AG04450 (cell line): ENCODE measurements at regions not wholly inside any gene's neighbourhood (a gene's known extent, or its start where the extent isn't known, plus 50 kb on each side); places are given as distances from the start of the nearest gene placed in this dataset.

Experiments
- CTCF ChIA-PET: fragments of 300-600, 350-600 bp; formaldehyde crosslinking; extraction: SDS; loops from one replicate; lab custom pipeline; 2022; ENCODE audit warnings: antibody characterized with exemption, inconsistent platforms; lab: Charles Lee
- POLR2A ChIA-PET: fragments of 350-600 bp; formaldehyde crosslinking; extraction: SDS; loops from one replicate; lab custom pipeline; 2021; ENCODE audit warnings: antibody characterized with exemption, inconsistent platforms; lab: Yijun Ruan, JAX
- DNase-seq: peaks from one replicate; pipeline ENCODE4 v3.0.0-alpha.2; 2011; ENCODE audit warnings: low read depth, low spot score
- H3K27ac ChIP-seq: one replicate; pipeline ENCODE4 v1.5.1; 2012; ENCODE audit warnings: low read depth, low read length, control low read depth
- H3K27me3 ChIP-seq: one replicate; pipeline ENCODE4 v1.6.0; 2012; ENCODE audit warnings: low read length; ENCODE audit not compliant: control insufficient read depth, insufficient read depth
- H3K4me3 ChIP-seq: 2 replicates; pipeline ENCODE4 v1.5.1; 2011; ENCODE audit warnings: mild to moderate bottlenecking, low read depth, low read length, control low read depth
- H3K9me3 ChIP-seq: 2 replicates; pipeline ENCODE4 v1.5.1; 2012; ENCODE audit warnings: low read length; ENCODE audit not compliant: control insufficient read depth, insufficient read depth
- TF ChIP-seq, protein P1 (sequence below): IDR thresholded peaks from 2 replicates; pipeline ENCODE4 v1.5.1; 2011; ENCODE audit warnings: low read depth, low read length, control low read depth, inconsistent platforms

GRCh38 chr10:120067427-120067826, 174.9 kb downstream of the SEC23IP start:
- TF ChIP-seq, protein P1, sequence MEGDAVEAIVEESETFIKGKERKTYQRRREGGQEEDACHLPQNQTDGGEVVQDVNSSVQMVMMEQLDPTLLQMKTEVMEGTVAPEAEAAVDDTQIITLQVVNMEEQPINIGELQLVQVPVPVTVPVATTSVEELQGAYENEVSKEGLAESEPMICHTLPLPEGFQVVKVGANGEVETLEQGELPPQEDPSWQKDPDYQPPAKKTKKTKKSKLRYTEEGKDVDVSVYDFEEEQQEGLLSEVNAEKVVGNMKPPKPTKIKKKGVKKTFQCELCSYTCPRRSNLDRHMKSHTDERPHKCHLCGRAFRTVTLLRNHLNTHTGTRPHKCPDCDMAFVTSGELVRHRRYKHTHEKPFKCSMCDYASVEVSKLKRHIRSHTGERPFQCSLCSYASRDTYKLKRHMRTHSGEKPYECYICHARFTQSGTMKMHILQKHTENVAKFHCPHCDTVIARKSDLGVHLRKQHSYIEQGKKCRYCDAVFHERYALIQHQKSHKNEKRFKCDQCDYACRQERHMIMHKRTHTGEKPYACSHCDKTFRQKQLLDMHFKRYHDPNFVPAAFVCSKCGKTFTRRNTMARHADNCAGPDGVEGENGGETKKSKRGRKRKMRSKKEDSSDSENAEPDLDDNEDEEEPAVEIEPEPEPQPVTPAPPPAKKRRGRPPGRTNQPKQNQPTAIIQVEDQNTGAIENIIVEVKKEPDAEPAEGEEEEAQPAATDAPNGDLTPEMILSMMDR = no peak
- CTCF ChIA-PET = no interaction called here
- POLR2A ChIA-PET = no interaction called here

GRCh38 chr10:120069700-120070099, 177.2 kb downstream of the SEC23IP start:
- Histone ChIP-seq H3K4me3 (no peak overlapping the region), H3K27me3 (no peaks in the 10 kb centered on the region), H3K27ac (no peak overlapping the region), H3K9me3 (no peaks in the 10 kb centered on the region; the same call in 1 of the 2 replicates)
- ChIA-PET POLR2A (no interaction called here), CTCF (no interaction called here)
- TF ChIP-seq, protein P1 = no peak
- DNase-seq = no peak

More at GRCh38 chr10:120067427-120067826, 174.9 kb downstream of the SEC23IP start:
- no peak overlapping the region for H3K27ac ChIP-seq
- H3K27me3 ChIP-seq = no peaks in the 10 kb centered on the region
- no peak for DNase-seq
- no peaks in the 10 kb centered on the region; the same call in 1 of the 2 replicates for H3K9me3 ChIP-seq
- no peak overlapping the region for H3K4me3 ChIP-seq

- ChIA-PET POLR2A (no interaction called here), CTCF (no interaction called here)
- Histone ChIP-seq H3K27me3 (no peaks in the 10 kb centered on the region), H3K27ac (no peak overlapping the region), H3K4me3 (no peak overlapping the region), H3K9me3 (peaks cover 8% of the 10 kb centered on the region; the same call in 1 of the 2 replicates)
- no peak for DNase-seq
- TF ChIP-seq, protein P1 = no peak
Measured at GRCh38 chr10:120075349-120075748, 182.8 kb downstream of the SEC23IP start.

DNA sequence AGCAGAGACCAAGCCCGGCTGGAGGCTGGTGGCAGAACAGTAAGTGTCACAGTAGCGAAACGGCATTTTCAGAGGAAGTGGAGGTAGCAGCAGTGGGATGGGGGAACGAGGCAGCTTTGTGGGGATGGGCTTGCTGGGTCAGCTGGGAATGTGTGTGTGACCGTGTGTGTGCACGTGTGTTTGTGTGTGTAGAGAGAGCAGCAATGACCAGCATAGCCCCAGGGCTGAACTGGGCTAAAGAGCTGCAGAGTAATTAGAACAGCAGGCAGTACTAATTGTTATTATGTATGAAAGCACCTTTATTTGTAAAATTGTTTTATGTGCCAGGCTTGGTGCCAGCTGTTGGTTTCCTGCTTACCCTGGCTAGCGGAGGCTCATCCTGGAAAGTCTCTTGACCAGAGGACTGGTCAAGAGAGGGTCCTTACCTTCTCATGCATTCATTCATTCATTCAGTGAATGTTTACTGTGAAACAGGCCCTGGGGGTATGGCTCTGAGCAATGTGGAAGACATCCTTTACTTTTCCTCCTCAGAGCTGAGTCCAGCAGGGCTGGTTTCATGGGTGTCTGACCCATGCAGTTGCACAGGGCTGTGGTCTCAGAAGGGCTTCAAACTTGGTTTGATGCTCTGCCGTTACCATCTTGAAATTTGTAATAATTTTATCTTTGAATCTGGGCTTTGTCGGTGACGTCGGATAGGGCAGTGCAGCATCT, 184.6 kb downstream of the SEC23IP start:
- TF ChIP-seq, protein P1 = no peak
- no peak for DNase-seq
- ChIA-PET CTCF (no interaction called here), POLR2A (no interaction called here)
- H3K4me3 ChIP-seq = no peak overlapping the region
- no peak overlapping the region for H3K27ac ChIP-seq
- no peaks in the 10 kb centered on the region for H3K27me3 ChIP-seq
- peaks cover 11% of the 10 kb centered on the region for H3K9me3 ChIP-seq

GRCh38 chr10:120077707-120078492, 185.4 kb downstream of the SEC23IP start:
- DNase-seq = no peak
- H3K27ac ChIP-seq = no peak overlapping the region
- no peaks in the 10 kb centered on the region for H3K27me3 ChIP-seq
- POLR2A ChIA-PET = no interaction called here
- CTCF ChIA-PET = interaction anchor here (0.6 kb wide), 1 partner anchor 375 kb away, joined by 5 read pairs; no protein-coding TSS in a partner anchor
- H3K4me3 ChIP-seq = no peak overlapping the region
- H3K9me3 ChIP-seq = peaks cover 11% of the 10 kb centered on the region
- TF ChIP-seq, protein P1 = no peak
